AG20443 (cell line): ENCODE measurements at regions not wholly inside any gene's neighbourhood (a gene's known extent, or its start where the extent isn't known, plus 50 kb on each side); places are given as distances from the start of the nearest gene placed in this dataset.

Experiments used
- DNase-seq: peaks from one replicate; pipeline ENCODE4 v3.0.0; 2012; ENCODE audit warnings: low spot score, mixed read lengths

GRCh38 chr14:104425171-104425681, 154.3 kb upstream of the C14orf180 start:
- peak; percentile 6 for DNase-seq

- no peak for DNase-seq
Measured at GRCh38 chr14:104425763-104426646, 153.6 kb upstream of the C14orf180 start.

GRCh38 chr14:104427131-104427851, 152.3 kb upstream of the C14orf180 start:
- DNase-seq = peak; percentile 9

- DNase-seq = peak; percentile 8
Measured at GRCh38 chr14:104428333-104428851, 151.2 kb upstream of the C14orf180 start.

GRCh38 chr14:104428860-104429259, 150.7 kb upstream of the C14orf180 start:
- no peak for DNase-seq

- peak; percentile 7 for DNase-seq
Measured at GRCh38 chr14:104429291-104429861, 150.2 kb upstream of the C14orf180 start.

- DNase-seq = no peak
Measured at GRCh38 chr14:104431351-104431928, 148.1 kb upstream of the C14orf180 start.

- no peak for DNase-seq
Measured at GRCh38 chr14:104431929-104432541, 147.5 kb upstream of the C14orf180 start.

- no peak for DNase-seq
Measured at GRCh38 chr14:104432611-104433231, 146.8 kb upstream of the C14orf180 start.

- peak; percentile 6 for DNase-seq
Measured at GRCh38 chr14:104433401-104434213, 146.0 kb upstream of the C14orf180 start.

- peak; percentile 9 for DNase-seq
Measured at GRCh38 chr14:104434214-104435076, 145.1 kb upstream of the C14orf180 start.

GRCh38 chr14:104435147-104436046, 144.2 kb upstream of the C14orf180 start:
- peak; percentile 8 for DNase-seq

GRCh38 chr14:104436047-104436591, 143.4 kb upstream of the C14orf180 start:
- peak; percentile 51 for DNase-seq

GRCh38 chr14:104436741-104437701, 142.5 kb upstream of the C14orf180 start:
- DNase-seq = peak; percentile 8

- no peak for DNase-seq
Measured at GRCh38 chr14:104437703-104438102, 141.9 kb upstream of the C14orf180 start.

- DNase-seq = no peak
Measured at GRCh38 chr14:104438166-104438887, 141.2 kb upstream of the C14orf180 start.
